ENCODE measurements at regions not wholly inside any gene's neighbourhood (a gene's known extent, or its start where the extent isn't known, plus 50 kb on each side); places are given as distances from the start of the nearest gene placed in this dataset.
"Not testable (repeated sequence)": the region's sequence is repeated elsewhere in the genome, so short reads cannot be mapped to it uniquely, and the experiment has no call there.

DNA sequence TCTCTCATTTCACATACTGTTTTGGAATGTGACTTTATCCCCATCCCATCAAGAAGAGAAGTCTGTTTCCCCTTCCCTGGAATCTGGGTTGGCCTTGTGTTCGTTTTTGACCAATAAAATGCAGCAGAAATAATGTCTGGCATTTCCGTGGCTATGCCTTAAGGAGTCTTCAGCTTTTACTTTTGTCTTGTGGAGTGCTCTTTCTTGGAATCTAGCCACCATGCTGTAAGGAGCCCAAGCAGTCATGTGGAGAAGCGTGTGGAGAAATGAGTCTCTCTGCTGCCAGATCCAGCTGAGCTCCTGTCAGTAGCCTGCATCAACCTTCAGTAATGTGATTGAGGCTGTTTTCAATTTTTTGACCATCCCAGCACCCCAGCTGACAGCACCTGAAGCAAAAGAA, 84.4 kb upstream of the ARMCX2 start:
- intact Hi-C loops (cut with DNase I): no loop called here
- TF ChIP-seq, protein P1, sequence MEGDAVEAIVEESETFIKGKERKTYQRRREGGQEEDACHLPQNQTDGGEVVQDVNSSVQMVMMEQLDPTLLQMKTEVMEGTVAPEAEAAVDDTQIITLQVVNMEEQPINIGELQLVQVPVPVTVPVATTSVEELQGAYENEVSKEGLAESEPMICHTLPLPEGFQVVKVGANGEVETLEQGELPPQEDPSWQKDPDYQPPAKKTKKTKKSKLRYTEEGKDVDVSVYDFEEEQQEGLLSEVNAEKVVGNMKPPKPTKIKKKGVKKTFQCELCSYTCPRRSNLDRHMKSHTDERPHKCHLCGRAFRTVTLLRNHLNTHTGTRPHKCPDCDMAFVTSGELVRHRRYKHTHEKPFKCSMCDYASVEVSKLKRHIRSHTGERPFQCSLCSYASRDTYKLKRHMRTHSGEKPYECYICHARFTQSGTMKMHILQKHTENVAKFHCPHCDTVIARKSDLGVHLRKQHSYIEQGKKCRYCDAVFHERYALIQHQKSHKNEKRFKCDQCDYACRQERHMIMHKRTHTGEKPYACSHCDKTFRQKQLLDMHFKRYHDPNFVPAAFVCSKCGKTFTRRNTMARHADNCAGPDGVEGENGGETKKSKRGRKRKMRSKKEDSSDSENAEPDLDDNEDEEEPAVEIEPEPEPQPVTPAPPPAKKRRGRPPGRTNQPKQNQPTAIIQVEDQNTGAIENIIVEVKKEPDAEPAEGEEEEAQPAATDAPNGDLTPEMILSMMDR (IDR thresholded peaks at IDR 0.05): no peak
- no peak for TF ChIP-seq POLR2A (IDR thresholded peaks at IDR 0.05)
- H3K4me1 ChIP-seq (replicated peaks in 1 of 2): no peaks in the 10 kb centered on the region
- no peak for DNase-seq
- no peaks in the 10 kb centered on the region for H3K9me3 ChIP-seq (replicated peaks in 1 of 3)
- no peak overlapping the region for H3K4me3 ChIP-seq
- H3K27ac ChIP-seq: no peak overlapping the region
- no peaks in the 10 kb centered on the region for H3K36me3 ChIP-seq (replicated peaks in 1 of 2)
- WGBS, 4 donors: 51 to 79% (median 60%) methylated on average over 3 of the region's 3 CpGs
- H3K27me3 ChIP-seq: peaks cover 9% of the 10 kb centered on the region

DNA sequence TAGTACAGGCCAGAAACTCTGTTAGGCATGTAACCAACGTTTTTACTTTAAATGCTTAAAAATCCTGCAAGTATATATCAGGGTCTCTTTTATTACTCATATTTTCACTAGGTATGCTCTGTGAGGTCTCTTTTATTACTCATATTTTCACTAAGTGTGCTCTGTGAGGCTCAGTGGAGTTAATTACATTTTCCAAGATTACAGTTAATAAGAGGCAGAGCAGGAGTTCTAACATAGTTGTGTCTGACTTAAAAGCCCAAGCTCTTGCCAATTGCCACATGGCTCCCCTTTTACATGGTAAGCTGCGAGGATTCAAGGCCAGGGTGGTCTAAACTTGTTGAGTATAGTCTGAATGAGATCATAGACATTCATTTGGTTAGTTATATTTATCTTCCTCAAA, 81.0 kb upstream of the ARMCX2 start:
- H3K4me1 ChIP-seq (replicated peaks in 1 of 2): no peaks in the 10 kb centered on the region
- H3K27me3 ChIP-seq: no peaks in the 10 kb centered on the region
- no peak overlapping the region for H3K27ac ChIP-seq
- no peaks in the 10 kb centered on the region for H3K9me3 ChIP-seq (replicated peaks in 1 of 3)
- intact Hi-C loops (cut with DNase I): no loop called here
- TF ChIP-seq POLR2A (IDR thresholded peaks at IDR 0.05): no peak
- TF ChIP-seq, protein P1 (IDR thresholded peaks at IDR 0.05): no peak
- no peak for DNase-seq
- H3K36me3 ChIP-seq (replicated peaks in 1 of 2): no peaks in the 10 kb centered on the region
- 35 to 74% (median 54%) methylated on average over 2 of the region's 2 CpGs for WGBS, 4 donors
- no peak overlapping the region for H3K4me3 ChIP-seq

DNA sequence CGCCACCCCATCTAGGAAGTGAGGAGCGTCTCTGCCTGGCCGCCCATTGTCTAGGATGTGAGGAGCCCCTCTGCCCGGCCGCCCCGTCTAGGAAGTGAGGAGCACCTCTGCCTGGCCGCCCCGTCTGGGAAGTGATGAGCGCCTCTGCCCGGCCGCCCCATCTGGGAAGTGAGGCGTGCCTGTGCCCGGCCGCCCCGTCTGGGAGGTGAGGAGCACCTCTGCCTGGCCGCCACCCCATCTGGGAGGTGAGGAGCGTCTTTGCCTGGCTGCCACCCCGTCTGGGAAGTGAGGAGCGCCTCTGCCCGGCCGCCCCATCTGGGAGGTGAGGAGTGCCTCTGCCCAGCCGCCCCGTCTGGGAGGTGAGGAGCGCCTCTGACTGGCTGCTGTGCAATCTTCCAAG, 79.2 kb upstream of the ARMCX2 start:
- H3K4me1 ChIP-seq (replicated peaks in 1 of 2); intact Hi-C loops (cut with DNase I); H3K27me3 ChIP-seq; H3K27ac ChIP-seq; H3K4me3 ChIP-seq; DNase-seq; H3K36me3 ChIP-seq (replicated peaks in 1 of 2); H3K9me3 ChIP-seq (replicated peaks in 1 of 3): not testable (repeated sequence)
- WGBS, 4 donors: 85 to 96% (median 92%) methylated on average over 9 to 24 of the region's 24 CpGs

DNA sequence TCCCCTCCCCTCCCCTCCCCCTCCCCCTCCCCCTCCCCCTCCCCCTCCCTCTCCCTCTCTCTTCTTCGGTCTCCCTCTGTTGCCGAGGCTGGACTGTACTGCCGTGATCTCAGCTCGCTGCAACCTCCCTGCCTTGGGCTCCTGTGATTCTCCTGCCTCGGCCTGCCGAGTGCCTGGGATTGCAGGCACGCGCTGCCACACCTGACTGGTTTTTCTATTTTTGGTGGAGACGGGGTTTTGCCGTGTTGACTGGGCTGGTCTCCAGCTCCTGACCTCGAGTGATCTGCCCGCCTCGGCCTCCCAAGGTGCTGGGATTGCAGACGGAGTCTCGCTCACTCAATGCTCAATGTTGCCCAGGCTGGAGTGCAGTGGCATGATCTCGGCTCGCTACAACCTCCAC, 78.8 kb upstream of the ARMCX2 start:
- 82 to 93% (median 92%) methylated on average over 8 to 13 of the region's 17 CpGs; no CpG with 5 or more reads in 1 of the 4 donors for WGBS, 4 donors
- H3K27me3 ChIP-seq; intact Hi-C loops (cut with DNase I); H3K27ac ChIP-seq; H3K36me3 ChIP-seq (replicated peaks in 1 of 2); DNase-seq; H3K9me3 ChIP-seq (replicated peaks in 1 of 3); H3K4me1 ChIP-seq (replicated peaks in 1 of 2); H3K4me3 ChIP-seq: not testable (repeated sequence)

DNA sequence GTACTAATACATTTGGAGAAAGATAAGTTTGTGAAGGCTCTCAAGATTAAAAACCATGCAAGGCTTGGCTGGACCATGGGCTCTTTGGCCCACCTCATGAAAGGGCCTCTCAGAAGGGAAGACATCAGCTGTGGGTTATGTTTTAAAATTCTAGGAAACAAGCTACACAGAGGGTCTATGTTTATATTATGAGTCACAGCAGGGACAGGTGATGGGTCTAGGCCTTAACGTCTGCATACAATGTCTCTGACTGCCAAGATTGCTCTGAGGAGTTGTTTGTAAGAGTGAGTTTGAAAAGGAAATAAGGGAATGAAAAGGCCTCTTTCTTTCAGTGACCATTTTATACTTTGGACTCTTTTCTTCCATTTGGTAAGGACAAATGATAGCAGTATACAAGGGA, 77.0 kb upstream of the ARMCX2 start:
- H3K27ac ChIP-seq: no peak overlapping the region
- DNase-seq: no peak
- no peak for TF ChIP-seq POLR2A (IDR thresholded peaks at IDR 0.05)
- TF ChIP-seq, protein P1 (IDR thresholded peaks at IDR 0.05): no peak
- H3K4me1 ChIP-seq (replicated peaks in 1 of 2): no peaks in the 10 kb centered on the region
- H3K9me3 ChIP-seq (replicated peaks in 1 of 3): no peaks in the 10 kb centered on the region
- 32 to 62% (median 55%) methylated on average over 1 of the region's 1 CpG for WGBS, 4 donors
- H3K36me3 ChIP-seq (replicated peaks in 1 of 2): no peaks in the 10 kb centered on the region
- no peaks in the 10 kb centered on the region for H3K27me3 ChIP-seq
- no peak overlapping the region for H3K4me3 ChIP-seq
- intact Hi-C loops (cut with DNase I): no loop called here
